ES-I3 (cell line): ENCODE measurements at regions not wholly inside any gene's neighbourhood (a gene's known extent, or its start where the extent isn't known, plus 50 kb on each side); places are given as distances from the start of the nearest gene placed in this dataset.
"Not testable (repeated sequence)": the region's sequence is repeated elsewhere in the genome, so short reads cannot be mapped to it uniquely, and the experiment has no call there.

ENCODE experiments used
- H3K36me3 ChIP-seq: 2 replicates; pipeline ENCODE4 v1.6.1; 2013; ENCODE audit warnings: mild to moderate bottlenecking, low read length, control low read depth, moderate library complexity; ENCODE audit not compliant: insufficient read depth
- H3K4me1 ChIP-seq: 2 replicates; pipeline ENCODE4 v1.6.1; 2013; ENCODE audit warnings: mild to moderate bottlenecking, control low read depth, low read length; ENCODE audit not compliant: insufficient read depth
- H3K9ac ChIP-seq: 2 replicates; pipeline ENCODE4 v1.6.1; 2013; ENCODE audit warnings: low read depth, mild to moderate bottlenecking, low read length, moderate library complexity
- H3K9me3 ChIP-seq: 2 replicates; pipeline ENCODE4 v1.6.1; 2013; ENCODE audit warnings: mild to moderate bottlenecking, low read length, moderate library complexity; ENCODE audit not compliant: control insufficient read depth, insufficient read depth

DNA sequence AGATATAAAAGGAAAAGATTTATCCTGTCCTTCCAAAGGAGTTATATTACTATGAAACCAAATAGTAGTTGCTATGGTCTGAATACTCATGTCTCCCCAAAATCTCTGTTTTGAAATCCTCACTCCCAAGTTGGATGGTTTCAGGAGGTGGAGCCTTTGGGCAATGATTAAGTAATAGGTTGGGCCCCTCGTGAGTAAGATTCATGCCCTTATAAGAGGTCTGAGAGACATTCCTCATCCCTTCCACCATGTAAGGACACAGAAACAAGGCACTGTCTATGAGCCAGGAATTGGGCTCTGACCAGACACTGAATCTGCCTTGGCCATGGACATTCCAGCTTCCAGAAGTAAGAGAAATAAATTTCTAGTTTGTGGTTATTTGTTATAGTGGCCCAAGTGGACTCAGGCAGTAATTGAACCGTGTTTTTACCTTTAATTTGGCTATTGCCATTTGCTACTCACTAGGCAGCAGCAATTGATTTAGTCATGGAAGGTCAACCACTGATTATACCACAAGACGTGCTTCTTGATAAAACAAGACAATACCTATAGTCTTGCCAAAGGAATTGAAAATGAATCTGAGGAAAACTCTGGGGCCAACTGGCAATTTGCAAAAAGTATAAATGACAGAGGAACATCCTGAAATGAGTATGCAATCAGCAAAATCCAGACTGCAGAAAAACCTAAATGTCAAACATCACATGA, 717.4 kb upstream of the SPRY2 start:
- Histone ChIP-seq H3K9me3 (no peaks in the 10 kb centered on the region), H3K9ac (no peak overlapping the region), H3K36me3 (no peaks in the 10 kb centered on the region), H3K4me1 (0 out of 2 replicates have a peak, but pooled peaks cover 4% of the 10 kb centered on the region)

- Histone ChIP-seq H3K36me3 (no peaks in the 10 kb centered on the region), H3K9me3 (no peaks in the 10 kb centered on the region), H3K4me1 (no peaks in the 10 kb centered on the region), H3K9ac (no peak overlapping the region)
Observed at GRCh38 chr13:81051873-81052272, 710.9 kb upstream of the SPRY2 start.

DNA sequence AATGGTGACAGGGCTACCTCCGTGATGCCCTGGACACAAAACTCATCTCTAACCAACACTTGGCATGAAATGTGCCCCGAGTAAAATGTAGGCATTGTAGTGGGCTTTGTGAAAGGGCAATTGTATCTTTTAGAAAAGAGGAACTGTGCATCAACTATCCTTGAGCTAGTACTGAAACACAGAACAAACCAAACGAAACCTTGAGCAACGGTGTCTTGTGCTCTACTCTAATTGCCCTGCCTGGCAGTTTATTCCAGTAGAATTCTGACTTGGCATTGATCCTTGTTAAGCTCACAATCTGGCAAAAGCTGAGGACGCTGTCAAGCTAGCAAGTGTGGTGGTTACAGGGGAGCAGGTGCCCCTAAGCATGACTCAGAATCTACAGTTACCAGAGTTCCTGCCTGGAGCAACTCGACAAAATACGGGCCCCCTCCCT, 707.1 kb upstream of the SPRY2 start:
- H3K36me3 ChIP-seq: no peaks in the 10 kb centered on the region
- H3K4me1 ChIP-seq: no peaks in the 10 kb centered on the region
- H3K9me3 ChIP-seq: no peaks in the 10 kb centered on the region
- no peak overlapping the region for H3K9ac ChIP-seq

DNA sequence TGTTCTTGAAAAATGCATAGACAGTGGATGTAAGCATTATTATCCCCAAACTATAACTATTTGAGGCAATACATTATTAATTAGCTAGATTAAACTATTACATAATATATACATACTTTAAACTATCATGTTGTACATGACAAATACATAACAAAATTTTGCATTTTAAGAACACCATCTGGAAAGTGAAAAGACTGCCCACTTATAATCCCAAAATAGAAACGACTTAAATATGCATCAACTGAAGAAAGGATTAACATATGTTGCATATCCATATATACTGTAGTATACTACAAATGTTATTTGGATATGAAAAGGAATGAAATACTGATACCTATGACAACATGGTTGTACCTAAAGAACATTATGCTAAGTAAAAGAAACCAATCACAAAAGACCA, 700.8 kb upstream of the SPRY2 start:
- H3K9me3 ChIP-seq: no peaks in the 10 kb centered on the region
- no peaks in the 10 kb centered on the region for H3K36me3 ChIP-seq
- no peaks in the 10 kb centered on the region for H3K4me1 ChIP-seq
- H3K9ac ChIP-seq: no peak overlapping the region

DNA sequence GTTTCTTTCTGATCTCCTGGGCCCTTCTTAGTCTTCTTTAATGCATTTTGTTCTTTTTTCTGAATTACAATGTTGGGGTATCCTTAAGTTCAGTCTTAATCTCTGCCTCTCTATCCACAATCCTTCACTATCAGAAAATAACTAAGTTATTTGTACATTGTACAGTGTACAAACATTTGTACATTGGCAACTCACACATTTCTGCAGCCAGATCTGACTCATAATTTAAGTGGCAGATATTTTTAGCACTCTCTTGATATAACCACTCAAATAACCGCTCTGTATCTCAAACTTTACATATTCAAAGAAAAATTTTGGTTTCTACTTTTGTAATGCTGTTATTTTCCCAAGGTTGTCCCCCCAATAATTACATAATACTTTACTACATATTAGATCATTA, 691.1 kb upstream of the SPRY2 start:
- Histone ChIP-seq H3K4me1 (no peaks in the 10 kb centered on the region), H3K9me3 (no peaks in the 10 kb centered on the region), H3K36me3 (no peaks in the 10 kb centered on the region), H3K9ac (no peak overlapping the region)

GRCh38 chr13:81025091-81025490, 684.2 kb upstream of the SPRY2 start:
- H3K36me3 ChIP-seq: no peaks in the 10 kb centered on the region
- no peaks in the 10 kb centered on the region for H3K4me1 ChIP-seq
- no peak overlapping the region for H3K9ac ChIP-seq
- H3K9me3 ChIP-seq: no peaks in the 10 kb centered on the region

DNA sequence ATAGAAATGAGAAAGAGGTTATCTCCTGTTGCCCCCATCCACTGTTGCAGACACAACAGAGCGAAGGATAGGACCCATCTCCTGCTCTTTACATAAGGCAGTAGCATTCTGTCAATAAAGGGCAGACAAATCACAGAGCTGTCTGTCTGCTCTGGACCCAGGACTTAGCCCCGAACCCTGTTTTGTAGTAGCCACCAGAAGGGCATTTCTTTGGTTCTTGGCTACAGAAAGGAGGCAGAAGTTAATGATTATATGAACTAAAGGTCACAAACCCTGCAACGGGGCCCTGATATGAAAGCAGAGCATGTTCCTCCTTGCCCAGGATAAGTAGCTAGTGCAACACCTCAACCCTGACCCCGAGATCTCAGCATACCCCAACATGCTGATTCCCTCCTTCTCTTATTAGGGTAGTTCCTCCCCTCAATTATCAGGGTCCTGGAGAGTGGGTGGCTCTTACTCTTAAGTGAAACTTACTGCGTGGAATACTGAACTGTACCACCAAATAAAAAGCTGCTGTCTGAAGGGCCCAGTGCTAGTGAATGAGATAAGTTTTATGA, 680.4 kb upstream of the SPRY2 start:
- Histone ChIP-seq H3K9ac (no peak overlapping the region), H3K36me3 (no peaks in the 10 kb centered on the region), H3K9me3 (no peaks in the 10 kb centered on the region), H3K4me1 (no peaks in the 10 kb centered on the region)

DNA sequence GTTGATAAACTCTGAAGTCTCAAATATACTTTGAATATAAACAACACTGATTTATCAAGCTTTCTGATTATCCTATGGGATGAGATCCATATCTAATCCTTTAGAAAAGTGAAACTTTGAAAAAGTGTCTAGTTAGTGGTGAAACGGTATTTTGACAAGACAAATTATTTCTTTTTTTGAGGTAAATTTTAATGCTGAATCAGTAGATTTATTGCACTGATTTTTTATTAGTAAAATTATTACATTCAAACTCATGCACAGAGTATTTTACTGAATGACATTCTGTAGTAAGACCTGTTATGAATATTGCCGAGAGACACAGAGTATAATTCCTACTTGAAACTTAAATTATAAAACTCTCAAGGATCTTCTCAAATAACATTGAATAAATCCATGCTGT, 679.1 kb upstream of the SPRY2 start:
- H3K36me3 ChIP-seq: no peaks in the 10 kb centered on the region
- no peaks in the 10 kb centered on the region for H3K9me3 ChIP-seq
- H3K4me1 ChIP-seq: no peaks in the 10 kb centered on the region
- no peak overlapping the region for H3K9ac ChIP-seq

DNA sequence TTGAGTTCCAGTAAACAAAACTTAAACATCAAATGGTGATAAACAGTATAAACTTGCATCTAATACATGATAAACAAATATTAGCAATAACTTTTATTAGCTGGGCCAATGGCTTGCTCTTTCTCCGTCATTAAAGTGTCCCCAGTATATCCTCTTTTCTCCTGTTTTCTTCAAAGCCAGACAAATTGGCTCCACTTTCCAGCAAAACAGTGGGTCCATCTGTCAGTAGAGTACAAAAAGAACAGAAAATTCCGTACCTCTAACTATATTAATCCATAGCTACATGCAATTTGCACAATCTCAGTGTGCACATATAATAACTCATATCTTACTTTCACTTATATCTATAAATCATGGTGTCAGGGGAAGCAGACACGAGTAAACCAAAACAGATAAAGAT, 678.0 kb upstream of the SPRY2 start:
- Histone ChIP-seq H3K36me3 (no peaks in the 10 kb centered on the region), H3K9ac (no peak overlapping the region), H3K4me1 (no peaks in the 10 kb centered on the region), H3K9me3 (no peaks in the 10 kb centered on the region)

DNA sequence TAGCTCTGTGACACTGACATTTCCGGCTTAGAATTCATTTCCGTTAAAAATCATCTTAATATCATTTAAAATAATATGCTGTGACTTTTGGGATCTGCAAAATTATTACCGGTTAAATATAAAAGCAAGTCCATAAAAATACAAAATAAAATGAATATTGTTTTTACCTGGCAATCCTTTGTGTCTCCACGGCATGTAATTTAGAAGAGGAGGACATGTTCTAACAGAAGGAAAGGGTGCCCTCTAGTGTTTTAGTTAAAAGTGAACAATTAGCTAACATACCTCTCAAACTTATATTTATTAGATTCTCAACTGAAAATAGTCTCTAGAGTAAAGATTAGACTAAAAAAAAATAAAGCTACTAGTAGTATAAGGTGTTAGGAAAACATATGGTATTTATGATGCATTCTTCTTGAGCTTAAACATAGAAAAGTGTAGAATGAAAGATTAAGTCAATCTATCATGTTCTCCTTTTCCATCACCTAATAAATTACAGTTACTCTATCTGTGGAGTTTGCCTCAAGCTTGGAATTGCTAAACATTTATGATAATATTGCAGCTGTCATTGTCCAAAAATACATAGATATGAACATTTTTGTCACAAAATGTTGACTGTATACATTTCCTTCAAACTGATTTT, 676.7 kb upstream of the SPRY2 start:
- H3K9ac ChIP-seq: no peak overlapping the region
- H3K4me1 ChIP-seq: no peaks in the 10 kb centered on the region
- H3K9me3 ChIP-seq: no peaks in the 10 kb centered on the region
- no peaks in the 10 kb centered on the region for H3K36me3 ChIP-seq

DNA sequence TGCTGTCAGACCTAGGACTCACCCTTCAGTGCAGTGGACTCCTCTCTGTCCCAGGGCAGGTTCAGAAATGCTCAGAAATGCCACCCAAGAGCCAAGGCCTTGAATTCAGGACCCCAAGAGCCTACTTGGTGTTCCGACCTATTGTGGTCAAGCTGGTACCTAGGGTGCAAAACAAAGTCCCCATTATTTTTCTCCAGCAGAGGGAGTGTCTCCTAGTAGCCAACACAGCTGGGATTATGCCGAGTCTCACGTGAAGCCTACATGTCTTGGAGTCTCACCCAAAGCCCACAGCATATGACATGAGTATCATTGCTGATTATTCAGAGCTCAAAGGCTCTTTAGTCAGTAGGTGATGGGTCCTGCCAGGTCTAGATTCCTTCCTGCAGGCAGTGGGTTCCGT, 671.1 kb upstream of the SPRY2 start:
- Histone ChIP-seq H3K9me3 (peaks cover 3% of the 10 kb centered on the region; the same call in 1 of the 2 replicates), H3K36me3 (no peaks in the 10 kb centered on the region), H3K9ac (no peak overlapping the region), H3K4me1 (no peaks in the 10 kb centered on the region)

GRCh38 chr13:81001828-81002385, 661.0 kb upstream of the SPRY2 start:
- no peaks in the 10 kb centered on the region for H3K9me3 ChIP-seq
- H3K9ac ChIP-seq: no peak overlapping the region
- no peaks in the 10 kb centered on the region for H3K4me1 ChIP-seq
- no peaks in the 10 kb centered on the region for H3K36me3 ChIP-seq

- H3K4me1 ChIP-seq, H3K9me3 ChIP-seq, H3K36me3 ChIP-seq, H3K9ac ChIP-seq: not testable (repeated sequence)
Observed at GRCh38 chr13:80998603-80999002, 657.7 kb upstream of the SPRY2 start.

DNA sequence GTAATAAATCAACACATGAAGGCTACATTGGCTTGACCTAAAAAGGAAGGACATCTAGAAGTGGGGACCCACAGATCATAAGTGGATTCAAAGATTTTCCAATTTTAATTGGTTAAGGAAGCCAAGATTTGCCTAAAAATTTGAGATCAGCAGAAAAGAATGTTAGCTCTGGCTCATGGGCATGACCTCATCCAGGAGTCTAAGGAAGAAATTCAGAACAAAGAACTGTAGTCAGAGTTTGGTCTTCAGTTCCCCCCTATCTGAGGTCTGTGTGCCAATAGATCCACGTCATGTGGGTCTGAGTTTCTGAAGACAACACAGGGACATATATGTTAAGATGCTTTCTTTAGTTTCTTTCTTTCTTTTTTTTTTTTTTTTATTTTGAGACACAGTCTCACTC, 648.8 kb upstream of the SPRY2 start:
- no peaks in the 10 kb centered on the region for H3K36me3 ChIP-seq
- H3K9me3 ChIP-seq: peaks cover 2% of the 10 kb centered on the region; the same call in 1 of the 2 replicates
- H3K4me1 ChIP-seq: no peaks in the 10 kb centered on the region
- H3K9ac ChIP-seq: no peak overlapping the region

DNA sequence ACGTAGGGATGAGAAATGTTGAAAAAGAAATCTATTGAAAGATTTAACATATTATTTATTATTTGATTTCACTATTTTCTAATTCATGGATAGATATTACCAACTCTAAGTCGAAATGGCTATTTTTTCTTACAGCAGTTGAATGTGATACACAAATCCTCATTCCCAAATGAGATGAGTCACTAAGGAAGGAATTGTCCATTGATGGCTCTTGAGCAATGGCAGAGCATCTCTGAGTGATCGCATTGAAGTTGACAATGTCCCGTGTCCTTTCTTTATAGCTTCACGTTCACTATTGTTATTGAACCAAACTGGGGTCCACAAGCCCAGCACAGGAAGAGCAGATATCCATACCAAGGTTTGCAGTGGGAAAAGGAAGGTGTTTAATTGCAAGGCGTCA, 648.3 kb upstream of the SPRY2 start:
- Histone ChIP-seq H3K9ac (no peak overlapping the region), H3K4me1 (no peaks in the 10 kb centered on the region), H3K36me3 (no peaks in the 10 kb centered on the region), H3K9me3 (peaks cover 2% of the 10 kb centered on the region; the same call in 1 of the 2 replicates)
